ENCODE measurements at regions not wholly inside any gene's neighbourhood (a gene's known extent, or its start where the extent isn't known, plus 50 kb on each side); places are given as distances from the start of the nearest gene placed in this dataset.
"Not testable (repeated sequence)": the region's sequence is repeated elsewhere in the genome, so short reads cannot be mapped to it uniquely, and the experiment has no call there.

DNA sequence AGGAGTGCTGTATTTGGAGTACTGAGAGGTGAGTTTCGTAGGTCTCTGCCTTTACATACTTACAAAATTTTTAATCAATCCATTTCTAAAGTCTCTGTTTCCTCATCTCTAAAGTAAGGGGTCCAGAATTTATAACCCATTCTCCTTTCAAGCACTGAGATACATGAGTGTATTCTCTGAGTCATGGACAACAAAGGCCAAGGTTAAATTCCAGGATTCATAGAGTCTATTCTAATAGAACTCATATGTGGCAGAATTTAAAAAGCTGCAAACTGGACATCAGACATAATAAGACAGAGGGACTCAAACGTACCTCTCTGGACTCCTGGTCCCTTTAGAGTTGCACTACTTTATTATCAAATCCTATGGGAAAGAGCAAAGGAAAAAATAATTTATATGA is 112.5 kb upstream of the SLIT3 start:
- no peak for DNase-seq

DNA sequence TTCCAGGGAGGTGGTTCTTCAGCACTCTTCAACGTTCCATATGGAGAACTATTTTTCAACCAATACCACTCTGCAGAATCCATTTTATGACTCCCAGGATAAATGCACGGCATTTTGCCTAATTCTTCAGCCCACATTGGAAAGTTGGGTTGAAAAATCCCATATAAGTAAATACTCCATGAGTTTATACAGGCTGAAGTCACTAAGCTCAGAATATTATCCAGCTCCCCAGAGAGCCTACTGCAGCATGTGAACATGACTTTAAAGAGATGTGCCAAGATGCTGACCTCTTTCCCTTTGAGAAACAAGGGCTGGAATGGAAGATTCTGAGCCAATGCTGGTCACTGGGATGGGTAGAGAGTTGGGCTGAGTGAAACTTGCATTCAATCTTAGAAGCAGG is 111.9 kb upstream of the SLIT3 start:
- no peak for DNase-seq

DNA sequence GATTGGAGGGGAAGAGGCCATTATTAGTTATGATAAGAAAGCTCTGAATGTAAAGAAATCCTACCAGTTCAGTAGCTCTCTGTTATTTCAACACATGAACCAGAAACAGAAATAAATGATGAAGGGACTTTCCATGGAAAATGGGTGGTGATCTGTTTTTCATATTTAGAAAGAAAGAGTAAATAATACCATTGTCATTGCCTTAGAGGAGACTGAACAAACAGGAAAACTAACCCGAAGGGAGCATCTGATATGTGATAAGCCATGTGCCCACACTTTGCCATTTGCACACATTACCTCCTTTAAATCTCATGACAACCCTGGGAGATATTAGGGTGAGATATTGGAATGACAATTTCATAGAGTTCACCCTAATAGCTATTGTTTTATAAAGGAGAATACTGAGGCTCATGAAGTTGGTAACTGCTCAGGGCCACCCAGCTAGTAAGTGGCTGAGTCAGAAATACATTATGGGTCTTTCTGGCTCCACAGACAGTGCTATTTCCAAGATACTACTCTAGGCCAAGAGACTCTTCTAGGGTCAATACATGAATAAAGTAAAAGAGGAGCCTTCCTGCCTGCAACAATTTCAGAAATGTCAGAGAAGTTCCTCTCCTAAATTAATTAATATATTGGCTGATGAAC is 111.0 kb upstream of the SLIT3 start:
- DNase-seq, result no peak

DNA sequence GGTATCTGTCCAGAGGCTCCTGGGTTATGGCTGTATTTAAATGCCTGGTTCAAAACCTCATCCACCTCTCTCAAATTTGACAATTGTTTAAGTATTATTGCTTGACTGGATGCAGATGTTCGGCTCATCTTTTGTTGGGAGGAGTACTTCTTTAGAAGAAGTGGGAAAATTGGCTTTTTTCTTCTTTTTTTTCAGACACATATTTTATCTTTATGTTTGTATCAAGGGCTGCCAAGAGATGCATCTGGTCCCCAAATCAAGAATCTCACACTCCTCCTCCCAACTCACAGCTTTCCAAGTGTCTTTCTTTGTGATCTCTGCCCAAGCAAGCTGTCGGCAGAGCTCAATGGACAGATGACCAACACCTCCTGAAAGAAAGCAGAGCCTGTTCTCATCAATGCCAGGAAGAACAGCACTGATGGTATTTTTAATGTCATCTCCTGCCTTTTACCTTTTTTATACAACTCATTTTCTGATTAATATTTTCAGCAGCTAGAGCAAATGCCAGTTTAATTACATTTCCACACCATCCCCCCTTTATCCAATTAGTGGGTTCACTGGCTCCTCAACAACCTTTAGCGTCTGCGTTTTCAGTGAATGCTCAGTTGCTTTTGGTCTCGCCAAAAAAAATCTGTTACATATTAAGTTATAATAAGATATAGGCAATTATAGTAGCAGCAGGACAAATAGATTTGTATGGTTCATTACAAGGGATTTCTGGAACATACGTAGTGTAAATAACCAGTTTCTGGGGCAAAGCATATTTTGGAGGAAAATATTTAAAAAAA is 110.3 kb upstream of the SLIT3 start:
- DNase-seq, result peak; percentile 14

DNA sequence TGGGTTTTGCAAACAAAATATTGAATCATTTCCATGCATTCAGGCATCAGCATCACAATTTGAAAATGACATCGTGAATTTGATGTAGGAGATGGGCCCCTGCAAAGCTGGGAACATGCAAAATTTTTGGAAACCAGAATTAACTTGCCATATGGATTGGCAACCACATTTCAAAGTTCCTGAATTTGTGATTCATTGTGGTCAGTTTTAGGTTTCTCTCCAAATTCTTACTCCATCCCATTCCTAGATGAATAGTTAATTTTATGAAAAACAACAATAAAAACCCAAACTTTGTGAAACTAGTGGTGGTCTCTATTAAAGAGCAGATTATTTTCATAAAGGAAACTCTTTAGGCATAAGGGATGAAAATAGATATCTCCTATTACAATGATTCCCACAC is 107.8 kb upstream of the SLIT3 start:
- no peak for DNase-seq

DNA sequence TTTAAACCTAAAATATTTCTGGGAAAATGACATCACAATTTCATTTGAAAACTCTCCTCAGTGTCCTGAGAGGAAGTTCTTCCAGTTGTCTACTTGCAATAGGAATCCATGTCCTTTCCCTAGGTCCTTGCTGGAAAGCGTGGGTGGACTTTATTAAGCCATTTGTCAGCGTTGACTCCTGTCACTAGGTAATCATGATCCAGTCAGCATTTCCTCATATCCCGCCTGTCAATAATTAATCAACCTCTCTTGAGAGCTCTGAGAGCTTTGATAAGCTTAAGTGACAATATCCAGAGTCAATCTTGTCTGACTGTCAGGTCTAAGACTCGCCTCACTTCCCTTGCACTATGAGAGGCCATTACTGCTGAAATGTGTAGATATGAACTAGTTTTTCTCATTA is 107.2 kb upstream of the SLIT3 start:
- no peak for DNase-seq

DNA sequence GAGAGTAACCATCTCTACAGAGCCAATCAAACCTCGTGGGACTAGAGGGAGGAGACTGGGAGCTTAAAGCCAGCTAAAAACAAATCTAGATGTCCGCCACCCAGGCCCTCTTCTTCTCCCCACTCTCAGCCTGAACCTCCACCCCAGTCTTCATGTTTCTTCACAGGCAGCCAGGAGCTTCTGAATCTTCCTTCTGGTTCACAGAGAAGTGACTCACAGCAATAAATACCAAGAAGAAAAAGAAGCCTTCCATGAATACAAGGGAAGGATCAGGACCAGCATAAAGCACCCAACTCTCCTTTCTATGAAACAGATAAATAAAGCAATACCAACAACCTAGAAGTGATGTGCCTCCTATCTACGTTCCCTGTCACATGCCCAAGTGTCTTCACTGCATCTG is 103.3 kb upstream of the SLIT3 start:
- DNase-seq, result no peak

DNA sequence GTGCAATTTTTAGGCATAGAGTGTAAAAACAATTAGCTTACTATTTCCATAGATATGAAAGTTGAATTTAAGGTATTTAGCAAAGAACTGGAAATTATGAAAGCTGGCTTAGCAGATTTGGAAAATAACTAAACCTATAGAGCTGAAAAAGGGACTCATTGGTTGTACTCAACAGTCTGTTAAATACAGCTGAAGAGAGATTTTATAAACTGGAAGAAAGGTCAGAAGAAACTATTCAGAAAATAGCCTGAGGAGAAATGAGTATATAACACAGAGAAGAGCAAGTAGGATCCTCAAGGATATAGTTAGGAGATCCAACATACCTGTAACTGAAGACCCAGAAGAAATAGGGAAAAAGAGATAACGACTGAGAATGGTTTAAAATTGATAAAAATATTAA is 97.6 kb upstream of the SLIT3 start:
- DNase-seq, result no peak

DNA sequence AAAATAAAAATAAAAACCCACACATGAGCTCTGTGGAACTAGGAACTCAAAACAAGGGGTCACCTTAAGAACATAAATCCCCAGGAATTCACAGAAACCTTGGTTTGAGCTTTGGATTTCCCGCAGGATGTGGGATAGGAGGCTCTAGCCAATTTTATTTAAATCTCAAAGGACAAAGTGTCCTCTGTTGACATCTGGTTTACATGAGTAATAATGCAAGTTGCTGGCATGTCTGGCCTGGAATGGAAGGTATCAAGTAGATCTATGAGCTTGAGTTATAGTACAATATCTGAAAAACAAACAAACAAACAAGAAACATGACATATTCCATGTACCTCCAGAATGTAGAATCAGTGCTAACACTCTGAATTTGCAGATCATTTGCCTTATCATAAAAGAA is 94.2 kb upstream of the SLIT3 start:
- no peak for DNase-seq

DNA sequence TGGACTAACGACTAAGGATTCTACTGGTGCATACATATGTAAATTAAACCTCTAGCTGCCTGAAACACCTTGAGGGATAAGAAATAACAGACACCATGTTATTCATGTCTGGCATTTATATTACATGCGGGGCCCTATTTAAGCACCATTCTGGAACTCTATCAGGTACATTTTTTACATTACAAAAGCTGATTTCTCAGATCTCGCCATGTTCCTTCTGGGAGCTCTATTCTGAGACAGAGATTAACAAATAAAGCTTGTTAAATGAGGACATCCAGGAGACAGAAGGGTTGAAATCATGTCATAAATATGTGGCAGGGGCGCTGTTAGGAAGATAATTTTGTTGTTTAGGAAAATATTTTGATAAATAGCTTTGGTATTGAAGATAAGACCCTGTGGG is 93.4 kb upstream of the SLIT3 start:
- no peak for DNase-seq

DNA sequence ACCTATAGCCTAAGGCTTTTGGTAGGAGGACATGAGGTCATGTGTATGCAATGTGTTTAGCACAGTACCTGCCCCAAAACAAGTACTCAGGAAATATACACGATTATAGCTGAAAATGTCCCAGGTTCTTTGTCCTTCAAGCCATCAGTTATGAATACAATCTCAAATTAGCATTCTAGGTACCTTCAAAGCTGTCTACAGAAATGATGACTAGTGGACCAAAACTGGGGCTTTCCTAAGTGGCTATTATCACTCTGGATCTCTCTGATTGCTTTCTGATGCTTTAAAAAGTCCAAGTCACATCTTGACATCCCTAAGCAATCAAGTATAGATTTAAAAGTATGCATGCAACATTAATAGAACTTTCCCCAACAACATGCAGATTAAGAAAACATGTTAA is 93.0 kb upstream of the SLIT3 start:
- DNase-seq, result no peak

DNA sequence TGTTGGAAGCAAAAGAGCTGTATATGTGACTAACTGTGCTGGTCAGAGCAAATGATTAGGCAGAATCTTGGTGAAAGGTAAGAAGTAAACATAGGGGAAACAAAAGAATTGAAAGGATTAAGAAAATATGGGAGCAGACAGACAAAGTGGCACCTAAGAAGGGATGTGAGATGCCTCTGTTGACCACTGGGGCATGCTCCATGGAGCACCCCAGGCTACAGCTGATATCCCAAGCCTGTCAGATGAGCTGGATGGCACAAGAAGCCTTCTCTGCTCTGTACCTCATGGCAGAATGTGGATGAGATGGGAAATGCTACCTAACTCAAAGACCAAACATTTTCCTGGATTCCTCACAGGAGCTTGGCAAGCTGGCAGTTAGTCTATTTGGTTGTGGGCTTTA is 89.3 kb upstream of the SLIT3 start:
- DNase-seq, result no peak

DNA sequence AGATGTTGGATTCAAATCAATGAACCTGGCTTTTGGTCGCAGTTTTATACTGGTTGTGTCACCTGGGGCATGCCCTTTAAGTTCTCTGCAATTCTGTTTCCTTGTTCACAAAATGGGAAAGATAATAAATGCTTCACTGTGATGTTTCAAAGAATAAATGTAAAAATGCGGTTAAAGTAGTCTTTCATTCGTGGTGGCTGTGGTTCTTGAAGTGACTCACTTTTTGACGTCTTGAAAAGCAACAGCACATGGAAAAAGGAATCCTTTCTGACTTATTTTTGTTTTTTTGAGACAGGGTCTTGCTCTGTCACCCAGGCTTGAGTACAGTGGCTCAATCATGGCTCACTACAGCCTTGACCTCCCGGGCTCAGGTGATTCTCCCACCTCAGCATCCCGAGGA is 88.4 kb upstream of the SLIT3 start:
- DNase-seq, result no peak

DNA sequence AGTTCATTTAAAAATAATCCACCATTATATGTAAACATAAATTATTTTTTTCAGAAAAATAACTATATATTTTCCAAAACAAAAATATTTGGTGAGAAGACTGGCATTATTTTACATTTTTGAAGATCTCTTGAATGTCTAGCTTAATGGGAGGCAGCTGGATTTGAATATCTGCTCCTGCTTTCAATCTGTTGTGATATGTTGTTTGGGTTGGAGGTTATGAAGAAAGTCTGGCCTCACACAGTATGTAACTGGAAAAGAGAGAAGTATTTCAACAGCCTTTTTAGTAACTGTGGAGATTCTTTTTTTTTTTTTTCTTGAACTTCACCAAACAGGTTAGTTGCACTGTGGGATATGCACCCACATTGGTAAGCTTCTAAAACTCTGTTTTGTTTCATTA is 84.7 kb upstream of the SLIT3 start:
- no peak for DNase-seq

DNA sequence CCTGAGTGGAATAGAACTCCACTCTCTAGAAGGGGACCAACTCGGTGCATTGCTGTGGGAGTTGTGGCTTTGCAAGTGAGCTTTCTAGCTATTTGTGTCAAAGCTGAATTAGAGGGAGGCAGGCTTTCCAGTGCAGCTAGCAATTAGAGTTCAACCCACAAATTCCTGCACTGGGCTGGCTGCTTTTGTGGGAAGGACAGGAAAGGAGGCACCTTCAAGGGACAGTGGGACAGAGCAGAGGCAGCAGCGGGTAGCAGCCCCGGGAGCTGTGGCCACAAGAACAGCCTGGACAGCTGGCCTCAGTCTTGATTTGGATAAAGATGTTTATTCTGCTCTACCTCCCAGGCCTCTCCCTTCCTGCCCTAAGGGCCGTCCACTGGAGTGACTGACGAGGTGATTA is 83.7 kb upstream of the SLIT3 start:
- no peak for DNase-seq

DNA sequence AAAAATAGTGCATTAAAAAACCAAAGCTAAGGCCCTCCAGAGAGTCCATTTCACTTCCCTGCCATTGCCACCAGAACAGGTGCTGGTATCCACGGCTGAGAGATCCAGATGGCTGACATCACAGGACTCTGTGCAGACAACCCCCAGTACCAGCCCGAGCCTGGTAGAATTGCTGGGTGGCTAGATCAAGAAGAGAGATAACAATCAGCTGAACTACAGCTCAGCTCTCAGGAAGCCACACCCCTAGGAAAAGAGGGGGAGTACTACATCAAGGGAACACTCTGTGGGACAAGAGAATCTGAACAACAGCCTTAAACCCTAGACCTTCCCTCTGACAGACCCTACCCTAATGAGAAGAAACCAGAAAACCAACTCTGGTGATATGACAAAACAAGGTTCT is 73.8 kb upstream of the SLIT3 start:
- DNase-seq, result no peak

DNA sequence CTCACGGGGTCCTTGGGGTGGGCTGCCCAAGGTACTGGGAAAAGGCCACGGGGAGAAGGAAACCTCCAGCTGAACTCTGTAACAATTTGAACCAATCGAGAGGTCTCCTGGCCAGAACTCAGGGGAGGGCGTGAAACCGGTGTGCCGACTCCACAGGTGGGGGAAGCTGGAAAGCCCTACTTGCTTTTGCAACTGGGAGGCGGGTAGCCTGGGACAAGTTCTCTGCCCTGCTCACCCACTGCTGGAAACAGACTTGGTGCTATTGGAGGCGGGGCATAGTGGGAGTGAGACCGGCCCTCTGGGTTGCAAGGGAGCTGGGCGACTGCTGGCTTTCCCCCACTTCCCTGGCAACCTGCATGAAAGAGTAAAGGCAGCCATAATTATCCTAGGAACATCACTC is 73.2 kb upstream of the SLIT3 start:
- DNase-seq, result no peak

DNA sequence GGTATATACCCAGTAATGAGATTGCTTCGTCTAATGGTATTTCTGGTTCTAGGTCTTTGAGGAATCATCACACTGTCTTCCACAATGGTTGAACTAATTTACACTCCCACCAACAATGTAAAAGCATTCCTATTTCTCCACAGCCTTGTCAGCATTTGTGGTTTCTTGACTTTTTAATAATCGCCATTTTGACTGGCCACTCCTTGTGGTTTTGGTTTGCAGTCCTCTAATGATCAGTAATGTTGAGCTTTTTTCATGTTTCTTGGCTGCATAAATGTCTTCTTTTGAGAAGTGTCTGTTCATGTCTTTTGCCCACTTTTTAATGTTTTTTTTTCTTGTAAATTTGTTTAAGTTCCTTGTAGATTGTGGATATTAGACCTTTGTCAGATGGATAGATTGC is 70.9 kb upstream of the SLIT3 start:
- not testable (repeated sequence) for DNase-seq

DNA sequence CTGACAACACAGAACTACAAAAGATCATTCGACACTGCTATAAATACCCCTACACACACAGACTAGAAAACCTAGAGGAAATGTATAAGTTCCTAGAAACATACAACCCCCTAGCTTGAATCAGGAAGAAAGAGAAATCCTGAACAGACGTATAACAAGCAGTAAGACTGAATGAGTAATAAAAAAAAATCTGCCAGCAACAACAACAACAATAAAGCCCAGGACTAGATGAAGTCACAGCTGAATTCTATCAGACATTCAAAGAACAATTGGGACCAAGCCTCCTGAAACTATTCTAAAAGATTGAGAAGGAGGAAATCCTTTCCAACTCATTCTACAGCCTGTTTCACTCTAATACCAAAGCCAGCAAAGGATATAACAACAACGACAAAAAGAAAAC is 68.2 kb upstream of the SLIT3 start:
- DNase-seq, result no peak

DNA sequence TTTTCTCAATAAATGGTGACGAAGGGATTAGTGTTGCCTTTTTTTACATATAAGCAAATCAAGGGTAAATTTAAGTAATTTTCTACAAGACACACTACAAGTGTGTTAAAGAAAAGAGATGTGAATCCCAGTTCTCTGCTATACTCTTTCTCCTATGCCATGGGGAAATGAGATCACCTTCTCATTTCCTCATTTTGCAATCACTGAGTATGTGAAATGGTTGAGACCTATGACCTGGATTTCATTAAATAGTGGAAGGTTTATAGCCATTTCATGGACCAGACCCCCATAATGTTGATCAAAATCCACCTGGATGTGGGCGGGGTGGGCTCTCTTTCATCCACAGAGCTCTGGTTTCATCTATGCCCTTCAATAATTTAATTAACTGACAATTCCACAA is 66.9 kb upstream of the SLIT3 start:
- no peak for DNase-seq

DNA sequence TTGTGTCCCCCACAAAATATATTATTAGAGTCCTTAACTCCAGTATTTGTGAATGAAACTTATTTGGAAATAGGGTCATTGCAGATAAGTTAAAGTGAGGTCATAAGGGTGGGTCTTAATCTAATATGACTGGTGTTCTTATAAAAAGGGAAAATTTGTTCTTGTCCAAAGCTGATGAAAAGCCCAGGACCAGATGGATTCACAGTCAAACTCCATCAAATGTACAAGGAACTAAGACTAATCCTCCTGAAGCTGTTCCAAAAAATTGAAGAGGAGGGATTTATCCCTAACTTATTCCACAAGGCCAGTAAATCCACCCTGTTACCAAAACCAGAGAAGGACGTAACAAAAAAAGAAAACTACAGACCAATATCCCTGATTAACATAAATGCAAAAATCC is 56.4 kb upstream of the SLIT3 start:
- no peak for DNase-seq

DNA sequence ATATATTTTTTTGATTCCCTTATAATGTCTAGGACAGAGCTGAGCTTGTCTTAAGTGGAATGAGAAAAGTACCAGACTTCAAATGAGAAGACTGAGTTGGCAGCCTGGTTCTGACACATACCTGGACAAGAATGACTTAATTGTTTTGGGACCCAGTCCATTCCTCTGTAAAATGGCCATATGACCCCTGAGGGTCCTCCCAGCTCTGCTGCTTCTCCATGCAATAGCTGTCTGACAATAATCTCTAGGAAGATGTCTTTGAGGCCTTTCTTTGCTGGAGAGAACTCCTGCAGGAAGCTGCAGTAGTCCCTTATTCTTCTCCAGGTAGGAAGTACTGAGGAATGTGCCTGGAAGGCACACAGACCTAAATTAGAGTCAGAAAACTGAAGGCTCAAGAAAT is 55.9 kb upstream of the SLIT3 start:
- no peak for DNase-seq

DNA sequence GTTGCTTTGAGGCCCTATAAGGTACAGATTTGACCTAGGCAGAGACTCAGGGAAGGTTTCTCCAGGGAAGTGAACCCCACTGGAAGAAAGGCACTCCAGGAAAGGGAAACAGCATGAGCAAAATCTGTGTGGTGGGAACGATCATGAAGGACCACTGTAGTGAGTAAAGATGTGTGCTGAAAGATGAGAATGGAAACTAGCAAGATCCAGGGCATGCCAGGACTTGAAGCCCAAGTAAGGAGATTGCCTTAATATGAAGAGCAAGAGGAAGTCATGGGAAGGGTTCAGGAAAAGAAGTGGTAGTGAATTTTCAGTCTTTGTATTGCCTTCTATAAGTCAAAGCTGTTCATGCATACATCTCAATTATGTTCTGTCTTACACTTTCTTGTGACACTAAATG is 55.2 kb upstream of the SLIT3 start:
- no peak for DNase-seq

DNA sequence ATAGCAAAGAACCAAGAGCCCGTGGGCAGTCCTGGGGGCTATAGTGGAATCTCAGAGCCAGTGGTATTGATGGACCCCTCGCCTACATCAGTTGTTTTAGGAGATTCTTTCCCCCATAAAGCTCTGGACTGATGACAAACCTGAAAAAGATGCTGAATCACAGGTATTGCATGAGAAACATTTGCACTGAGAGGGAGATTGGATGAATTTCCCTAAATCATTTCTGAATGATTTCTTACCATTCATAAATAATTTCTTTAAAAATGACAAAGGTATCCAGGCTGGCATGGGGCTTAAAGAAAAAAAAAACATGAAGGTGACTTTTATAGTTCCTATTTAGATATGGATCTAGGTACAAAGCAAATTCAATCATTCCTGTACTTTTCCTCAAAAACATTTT is 54.0 kb upstream of the SLIT3 start:
- no peak for DNase-seq

Data from renal pelvis (tissue), 1 donor.